PFSK-1 (cell line): ENCODE measurements at regions not wholly inside any gene's neighbourhood (a gene's known extent, or its start where the extent isn't known, plus 50 kb on each side); places are given as distances from the start of the nearest gene placed in this dataset.

Source experiments
- FOXP2 ChIP-seq: optimal IDR thresholded peaks from 2 replicates; pipeline ENCODE3; 2011; ENCODE audit warnings: borderline replicate concordance, control low read depth, inconsistent platforms; ENCODE audit not compliant: insufficient read depth; ENCODE audit errors: extremely low read length, extremely low read depth
- POLR2AphosphoS5 ChIP-seq: IDR thresholded peaks from 2 replicates; pipeline ENCODE4 v1.6.1; 2012; ENCODE audit warnings: low read depth, mild to moderate bottlenecking, control low read depth, low read length, moderate library complexity
- SIN3A ChIP-seq: IDR thresholded peaks from 2 replicates; pipeline ENCODE4 v1.6.1; 2012; ENCODE audit warnings: mild to moderate bottlenecking, low read length, moderate library complexity, borderline replicate concordance; ENCODE audit not compliant: insufficient read depth
- TAF1 ChIP-seq: IDR thresholded peaks from 2 replicates; pipeline ENCODE4 v1.6.1; 2012; ENCODE audit warnings: low read length, control low read depth, borderline replicate concordance; ENCODE audit not compliant: insufficient read depth
- TF ChIP-seq, protein P1 (sequence below), 2 experiments: IDR thresholded peaks; 2 replicates each; pipeline versions ENCODE4 v1.6.1 to v1.8.0; 2011 to 2012; ENCODE audit warnings: low read depth in 2 of 2, low read length in 2 of 2, control low read depth in 1 of 2, inconsistent platforms in 1 of 2, mild to moderate bottlenecking in 1 of 2, moderate library complexity in 1 of 2; ENCODE audit not compliant: insufficient read depth in 1 of 2

DNA sequence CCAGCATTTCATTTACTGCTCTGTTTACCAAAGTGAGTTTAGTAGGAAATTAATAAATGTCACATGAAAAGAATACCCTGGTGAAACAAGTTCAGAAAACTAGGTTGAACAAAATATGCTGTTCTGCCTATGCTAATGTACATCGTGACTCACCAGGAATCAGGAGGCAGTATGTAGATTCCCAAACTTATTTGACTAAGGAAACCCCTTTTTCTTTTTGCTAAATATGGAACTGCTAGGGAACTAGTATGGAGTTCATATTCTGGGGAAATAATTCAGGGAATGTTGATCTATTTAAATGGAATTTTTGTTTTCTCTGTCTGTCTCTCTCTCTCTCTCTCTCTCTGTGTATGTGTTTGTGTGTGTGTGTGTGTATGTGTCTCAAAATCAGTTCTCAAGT lies 49.9 kb upstream of the EXOC4 start:
- TF ChIP-seq, protein P1, sequence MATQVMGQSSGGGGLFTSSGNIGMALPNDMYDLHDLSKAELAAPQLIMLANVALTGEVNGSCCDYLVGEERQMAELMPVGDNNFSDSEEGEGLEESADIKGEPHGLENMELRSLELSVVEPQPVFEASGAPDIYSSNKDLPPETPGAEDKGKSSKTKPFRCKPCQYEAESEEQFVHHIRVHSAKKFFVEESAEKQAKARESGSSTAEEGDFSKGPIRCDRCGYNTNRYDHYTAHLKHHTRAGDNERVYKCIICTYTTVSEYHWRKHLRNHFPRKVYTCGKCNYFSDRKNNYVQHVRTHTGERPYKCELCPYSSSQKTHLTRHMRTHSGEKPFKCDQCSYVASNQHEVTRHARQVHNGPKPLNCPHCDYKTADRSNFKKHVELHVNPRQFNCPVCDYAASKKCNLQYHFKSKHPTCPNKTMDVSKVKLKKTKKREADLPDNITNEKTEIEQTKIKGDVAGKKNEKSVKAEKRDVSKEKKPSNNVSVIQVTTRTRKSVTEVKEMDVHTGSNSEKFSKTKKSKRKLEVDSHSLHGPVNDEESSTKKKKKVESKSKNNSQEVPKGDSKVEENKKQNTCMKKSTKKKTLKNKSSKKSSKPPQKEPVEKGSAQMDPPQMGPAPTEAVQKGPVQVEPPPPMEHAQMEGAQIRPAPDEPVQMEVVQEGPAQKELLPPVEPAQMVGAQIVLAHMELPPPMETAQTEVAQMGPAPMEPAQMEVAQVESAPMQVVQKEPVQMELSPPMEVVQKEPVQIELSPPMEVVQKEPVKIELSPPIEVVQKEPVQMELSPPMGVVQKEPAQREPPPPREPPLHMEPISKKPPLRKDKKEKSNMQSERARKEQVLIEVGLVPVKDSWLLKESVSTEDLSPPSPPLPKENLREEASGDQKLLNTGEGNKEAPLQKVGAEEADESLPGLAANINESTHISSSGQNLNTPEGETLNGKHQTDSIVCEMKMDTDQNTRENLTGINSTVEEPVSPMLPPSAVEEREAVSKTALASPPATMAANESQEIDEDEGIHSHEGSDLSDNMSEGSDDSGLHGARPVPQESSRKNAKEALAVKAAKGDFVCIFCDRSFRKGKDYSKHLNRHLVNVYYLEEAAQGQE (IDR thresholded peaks at IDR 0.05; ENCODE audit: insufficient read depth in 1 of 2, low read depth in 2 of 2, low read length in 2 of 2), result no peak
- TF ChIP-seq POLR2AphosphoS5 (no peak), FOXP2 (no peak), SIN3A (no peak), TAF1 (no peak)
